GM10266 (cell line): ENCODE measurements at regions not wholly inside any gene's neighbourhood (a gene's known extent, or its start where the extent isn't known, plus 50 kb on each side); places are given as distances from the start of the nearest gene placed in this dataset.

Source experiments
- DNase-seq: peaks from one replicate; pipeline ENCODE4 v3.0.0; 2012; ENCODE audit errors: extremely low spot score
- TF ChIP-seq, protein P1 (sequence below): IDR thresholded peaks from 2 replicates; pipeline ENCODE4 v1.5.1; 2012; ENCODE audit warnings: mild to moderate bottlenecking, low read depth; ENCODE audit not compliant: control insufficient read depth, insufficient read depth; ENCODE audit errors: missing control alignments

DNA sequence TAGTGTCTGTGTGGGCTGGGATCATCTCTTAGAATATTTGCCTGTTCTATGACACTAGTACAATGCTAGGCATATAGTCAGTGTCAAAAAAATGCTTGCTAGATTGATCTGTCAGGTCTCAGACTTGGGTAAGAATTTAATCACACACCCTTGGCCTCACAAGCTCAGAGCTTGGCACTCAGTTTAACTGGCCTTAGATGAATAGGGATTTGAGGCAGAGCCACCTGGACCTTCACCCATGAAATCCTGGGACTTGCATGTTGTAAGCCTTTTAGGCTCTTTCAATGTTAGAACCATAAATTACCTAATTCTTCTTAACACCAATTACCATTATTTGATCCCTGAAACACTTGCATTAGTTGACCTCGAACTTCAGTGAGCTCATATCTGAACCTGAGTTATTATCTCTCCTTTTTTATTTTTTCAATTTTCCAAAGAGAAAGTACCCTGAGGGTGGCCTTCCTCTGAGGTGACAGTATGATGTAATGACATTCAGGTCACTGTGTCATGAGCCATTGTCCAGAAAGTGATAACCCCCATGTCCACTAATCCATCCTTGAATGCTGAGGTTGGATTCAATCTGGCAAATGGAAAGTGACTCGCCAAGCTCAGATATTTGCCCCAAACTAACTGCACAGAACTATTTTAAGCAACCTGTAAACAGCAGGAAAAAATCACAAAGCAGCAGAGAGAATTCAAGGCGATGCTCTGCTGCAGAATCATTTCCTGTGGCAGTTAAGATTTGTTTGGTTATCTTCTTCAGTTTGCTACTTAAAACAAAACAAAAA is 615.2 kb upstream of the NR2F2 start:
- no peak for DNase-seq
- TF ChIP-seq, protein P1, sequence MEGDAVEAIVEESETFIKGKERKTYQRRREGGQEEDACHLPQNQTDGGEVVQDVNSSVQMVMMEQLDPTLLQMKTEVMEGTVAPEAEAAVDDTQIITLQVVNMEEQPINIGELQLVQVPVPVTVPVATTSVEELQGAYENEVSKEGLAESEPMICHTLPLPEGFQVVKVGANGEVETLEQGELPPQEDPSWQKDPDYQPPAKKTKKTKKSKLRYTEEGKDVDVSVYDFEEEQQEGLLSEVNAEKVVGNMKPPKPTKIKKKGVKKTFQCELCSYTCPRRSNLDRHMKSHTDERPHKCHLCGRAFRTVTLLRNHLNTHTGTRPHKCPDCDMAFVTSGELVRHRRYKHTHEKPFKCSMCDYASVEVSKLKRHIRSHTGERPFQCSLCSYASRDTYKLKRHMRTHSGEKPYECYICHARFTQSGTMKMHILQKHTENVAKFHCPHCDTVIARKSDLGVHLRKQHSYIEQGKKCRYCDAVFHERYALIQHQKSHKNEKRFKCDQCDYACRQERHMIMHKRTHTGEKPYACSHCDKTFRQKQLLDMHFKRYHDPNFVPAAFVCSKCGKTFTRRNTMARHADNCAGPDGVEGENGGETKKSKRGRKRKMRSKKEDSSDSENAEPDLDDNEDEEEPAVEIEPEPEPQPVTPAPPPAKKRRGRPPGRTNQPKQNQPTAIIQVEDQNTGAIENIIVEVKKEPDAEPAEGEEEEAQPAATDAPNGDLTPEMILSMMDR: no peak

DNA sequence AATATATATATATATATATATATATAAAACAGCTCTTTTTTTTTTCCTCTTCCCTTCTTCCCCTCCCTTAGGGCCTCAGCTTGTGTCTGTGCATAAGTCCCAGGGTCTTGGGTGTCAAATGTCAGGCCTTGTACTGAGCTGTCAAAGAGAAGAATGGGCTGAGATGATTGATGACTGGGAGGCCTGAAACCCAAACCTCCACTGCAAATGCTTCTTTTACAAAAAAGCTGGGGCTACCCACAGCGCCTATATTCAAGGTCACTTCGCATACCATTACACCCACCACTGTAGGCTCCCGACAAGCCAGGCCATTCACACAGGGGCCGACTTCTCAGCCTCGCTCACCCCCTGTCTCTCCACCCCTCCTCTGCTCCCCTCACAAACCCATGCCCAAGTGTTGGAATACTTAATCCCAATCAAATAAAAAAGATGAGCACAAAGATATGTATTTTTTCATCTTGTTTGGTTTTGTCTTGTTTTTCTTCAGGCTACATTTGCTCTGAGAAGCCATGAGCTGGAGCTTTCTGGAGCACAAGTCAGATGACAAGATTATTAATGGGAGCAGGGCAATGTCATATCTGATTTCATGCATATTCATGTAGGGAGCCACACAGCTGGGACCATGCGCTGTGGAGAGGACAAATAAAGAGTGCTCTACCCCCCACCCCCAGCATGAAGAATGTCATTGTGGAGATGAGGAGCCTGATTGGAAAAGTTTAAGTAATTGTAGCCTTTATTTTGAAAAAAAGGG is 614.4 kb upstream of the NR2F2 start:
- DNase-seq: no peak
- TF ChIP-seq, protein P1: no peak

DNA sequence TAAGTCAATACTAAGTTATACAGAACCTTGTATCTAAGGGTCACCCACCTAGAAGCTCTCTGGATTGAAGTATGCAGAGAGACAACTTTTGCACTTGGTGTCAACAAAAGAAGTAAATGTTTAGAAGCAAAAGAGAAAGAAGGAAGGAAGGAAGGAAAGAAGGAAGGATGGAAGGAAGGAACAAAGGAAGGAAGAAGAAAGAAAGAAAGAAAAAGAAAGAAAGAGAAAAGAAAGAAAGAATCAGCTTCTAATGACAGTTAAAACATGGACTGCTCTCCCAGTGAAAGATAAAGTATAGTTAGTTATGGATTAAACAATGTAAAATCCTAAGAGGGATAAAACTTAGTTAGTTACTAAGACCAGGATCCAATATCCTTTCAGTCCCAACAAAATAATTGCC is 613.8 kb upstream of the NR2F2 start:
- TF ChIP-seq, protein P1: no peak
- no peak for DNase-seq

- TF ChIP-seq, protein P1: no peak
- DNase-seq: no peak
Observed at GRCh38 chr15:95718441-95718840, 612.1 kb upstream of the NR2F2 start.

- TF ChIP-seq, protein P1: no peak
- no peak for DNase-seq
Observed at GRCh38 chr15:95724908-95725633, 605.4 kb upstream of the NR2F2 start.

DNA sequence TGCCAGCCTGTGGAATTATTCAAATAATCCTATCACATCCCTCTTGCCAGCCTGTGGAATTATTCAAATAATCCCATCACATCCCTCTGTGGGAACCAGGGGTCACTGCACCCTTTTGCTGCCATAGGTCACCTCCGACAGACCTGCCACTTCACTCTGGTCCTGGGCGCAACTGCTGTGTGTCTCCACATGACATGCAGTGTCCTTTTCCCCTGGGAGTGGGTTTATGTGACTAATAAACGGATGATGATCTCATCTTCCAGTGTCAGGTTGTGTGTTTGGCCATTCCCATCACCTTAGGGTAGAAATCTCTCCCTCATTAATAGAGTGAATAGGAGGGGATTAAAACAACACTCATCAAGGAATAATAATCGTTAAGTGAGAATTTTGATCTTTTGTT is 603.6 kb upstream of the NR2F2 start:
- TF ChIP-seq, protein P1: no peak

More for the DNA sequence above, 603.6 kb upstream of the NR2F2 start:
- DNase-seq: no peak
